NCI-H748 treated with DMSO at 0.1 percent for 48 hours (cell line): ENCODE measurements at regions not wholly inside any gene's neighbourhood (a gene's known extent, or its start where the extent isn't known, plus 50 kb on each side); places are given as distances from the start of the nearest gene placed in this dataset.
A peak's percentile ranks its signal among the peaks of the same experiment; 100 is the strongest.

Source experiments
- DNase-seq: peaks from one replicate; lab custom pipeline; 2025; lab: John Stamatoyannopoulos, UW

GRCh38 chr5:6868575-6869215 is 155.5 kb downstream of the TENT4A start:
- no peak for DNase-seq

GRCh38 chr5:6869677-6870076 is 156.4 kb downstream of the TENT4A start:
- DNase-seq: no peak

- peak; percentile 99 for DNase-seq
These were observed 159.4 kb downstream of the TENT4A start for GRCh38 chr5:6872441-6873160.

- DNase-seq: peak; percentile 66
These were observed 160.1 kb downstream of the TENT4A start for GRCh38 chr5:6873359-6873758.

- DNase-seq: peak; percentile 90
These were observed 162.1 kb downstream of the TENT4A start for GRCh38 chr5:6875376-6875775.

- DNase-seq: no peak
These were observed 165.0 kb downstream of the TENT4A start for GRCh38 chr5:6877986-6878828.

GRCh38 chr5:6885581-6885980 is 172.3 kb downstream of the TENT4A start:
- no peak for DNase-seq

- no peak for DNase-seq
These were observed 173.6 kb downstream of the TENT4A start for GRCh38 chr5:6886866-6887265.

- DNase-seq: no peak
These were observed 175.8 kb downstream of the TENT4A start for GRCh38 chr5:6889030-6889429.

GRCh38 chr5:6899221-6899620 is 186.0 kb downstream of the TENT4A start:
- DNase-seq: no peak

GRCh38 chr5:6900247-6901227 is 187.3 kb downstream of the TENT4A start:
- peak; percentile 100 for DNase-seq

- DNase-seq: no peak
These were observed 188.9 kb downstream of the TENT4A start for GRCh38 chr5:6902094-6902493.

GRCh38 chr5:6902597-6902996 is 189.4 kb downstream of the TENT4A start:
- DNase-seq: no peak

GRCh38 chr5:6903934-6904333 is 190.7 kb downstream of the TENT4A start:
- DNase-seq: no peak

- no peak for DNase-seq
These were observed 191.6 kb downstream of the TENT4A start for GRCh38 chr5:6904860-6905259.

- no peak for DNase-seq
These were observed 192.2 kb downstream of the TENT4A start for GRCh38 chr5:6905423-6905822.

- DNase-seq: no peak
These were observed 192.7 kb downstream of the TENT4A start for GRCh38 chr5:6905883-6906282.

- no peak for DNase-seq
These were observed 194.2 kb downstream of the TENT4A start for GRCh38 chr5:6907320-6907918.

- DNase-seq: no peak
These were observed 196.7 kb downstream of the TENT4A start for GRCh38 chr5:6909901-6910300.

GRCh38 chr5:6910950-6911349 is 197.7 kb downstream of the TENT4A start:
- DNase-seq: no peak

- DNase-seq: no peak
These were observed 201.1 kb downstream of the TENT4A start for GRCh38 chr5:6914347-6914746.
